Endothelial cell (in vitro differentiated cells): ENCODE measurements at regions not wholly inside any gene's neighbourhood (a gene's known extent, or its start where the extent isn't known, plus 50 kb on each side); places are given as distances from the start of the nearest gene placed in this dataset.
"Not testable (repeated sequence)": the region's sequence is repeated elsewhere in the genome, so short reads cannot be mapped to it uniquely, and the experiment has no call there.

ENCODE experiments used
- DNase-seq: peaks from one replicate; pipeline ENCODE4 v3.0.0; 2021; ENCODE audit warnings: low spot score
- H3K27ac Mint-ChIP-seq: one replicate; pipeline ENCODE4 v1.8.0; 2021; ENCODE audit warnings: mixed read lengths, inconsistent platforms; ENCODE audit not compliant: unreplicated experiment
- H3K27me3 Mint-ChIP-seq: one replicate; pipeline ENCODE4 v1.8.0; 2021; ENCODE audit warnings: mild to moderate bottlenecking, moderate library complexity, mixed read lengths, inconsistent platforms; ENCODE audit not compliant: unreplicated experiment
- H3K36me3 Mint-ChIP-seq: one replicate; pipeline ENCODE4 v1.8.0; 2021; ENCODE audit warnings: mild to moderate bottlenecking, low read depth, mixed read lengths, inconsistent platforms; ENCODE audit not compliant: unreplicated experiment
- H3K4me1 Mint-ChIP-seq: one replicate; pipeline ENCODE4 v1.8.0; 2021; ENCODE audit warnings: mild to moderate bottlenecking, mixed read lengths, inconsistent platforms; ENCODE audit not compliant: unreplicated experiment
- H3K4me3 Mint-ChIP-seq: one replicate; pipeline ENCODE4 v1.8.0; 2021; ENCODE audit warnings: mild to moderate bottlenecking, mixed read lengths, inconsistent platforms; ENCODE audit not compliant: unreplicated experiment
- H3K9me3 Mint-ChIP-seq: one replicate; pipeline ENCODE4 v1.8.0; 2021; ENCODE audit warnings: mixed read lengths, inconsistent platforms; ENCODE audit not compliant: unreplicated experiment
- TF ChIP-seq, protein P1 (sequence below): fragments of 200-600 bp; sonication (generic); IDR thresholded peaks from one replicate; pipeline ENCODE4 v1.5.0; 2021; ENCODE audit warnings: antibody characterized with exemption; ENCODE audit not compliant: unreplicated experiment

DNA sequence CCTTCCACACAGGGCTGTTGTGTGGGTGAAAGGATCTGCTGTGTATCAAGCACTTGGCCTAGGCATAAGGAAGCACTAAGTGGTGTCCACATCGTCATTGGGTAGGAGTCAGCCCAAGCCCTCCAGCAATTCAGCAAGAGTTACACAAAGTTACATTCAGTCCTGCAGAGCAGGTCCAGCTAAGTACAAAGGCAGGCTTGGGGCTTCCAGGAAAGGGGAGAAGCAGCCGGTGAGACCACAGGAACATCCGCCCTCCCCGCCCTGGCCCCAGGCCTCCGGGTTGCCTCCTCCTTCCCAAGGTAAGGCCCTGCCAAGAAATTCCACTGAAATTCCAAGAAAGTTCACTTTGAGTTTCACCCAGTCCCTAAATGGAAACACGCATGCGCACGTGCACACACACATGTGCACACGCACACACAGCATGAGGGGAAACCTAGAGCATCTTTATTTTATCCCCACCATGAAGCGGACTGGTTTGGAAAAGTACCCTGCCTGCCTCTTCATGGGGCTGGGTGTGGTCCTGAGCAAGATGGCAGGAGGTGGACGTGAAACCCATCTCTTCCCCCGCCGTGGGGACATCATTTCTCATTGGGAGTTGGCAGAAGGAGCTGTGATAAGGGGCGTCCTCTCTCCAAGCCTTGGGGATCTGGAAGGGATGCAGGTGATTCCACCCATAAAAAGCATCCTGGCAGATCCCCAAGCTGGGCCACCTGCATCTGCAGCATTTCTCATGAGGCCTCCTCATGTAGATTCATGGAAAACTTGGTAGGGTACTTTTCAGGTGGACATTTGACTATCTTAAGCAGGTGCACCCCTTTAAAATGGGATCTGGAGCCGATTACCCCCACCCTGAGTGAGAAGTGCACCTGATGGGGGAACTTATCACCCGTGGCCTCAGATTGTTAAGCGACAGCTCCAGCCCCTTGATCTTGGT is 69.1 kb upstream of the NANOS1 start:
- TF ChIP-seq, protein P1, sequence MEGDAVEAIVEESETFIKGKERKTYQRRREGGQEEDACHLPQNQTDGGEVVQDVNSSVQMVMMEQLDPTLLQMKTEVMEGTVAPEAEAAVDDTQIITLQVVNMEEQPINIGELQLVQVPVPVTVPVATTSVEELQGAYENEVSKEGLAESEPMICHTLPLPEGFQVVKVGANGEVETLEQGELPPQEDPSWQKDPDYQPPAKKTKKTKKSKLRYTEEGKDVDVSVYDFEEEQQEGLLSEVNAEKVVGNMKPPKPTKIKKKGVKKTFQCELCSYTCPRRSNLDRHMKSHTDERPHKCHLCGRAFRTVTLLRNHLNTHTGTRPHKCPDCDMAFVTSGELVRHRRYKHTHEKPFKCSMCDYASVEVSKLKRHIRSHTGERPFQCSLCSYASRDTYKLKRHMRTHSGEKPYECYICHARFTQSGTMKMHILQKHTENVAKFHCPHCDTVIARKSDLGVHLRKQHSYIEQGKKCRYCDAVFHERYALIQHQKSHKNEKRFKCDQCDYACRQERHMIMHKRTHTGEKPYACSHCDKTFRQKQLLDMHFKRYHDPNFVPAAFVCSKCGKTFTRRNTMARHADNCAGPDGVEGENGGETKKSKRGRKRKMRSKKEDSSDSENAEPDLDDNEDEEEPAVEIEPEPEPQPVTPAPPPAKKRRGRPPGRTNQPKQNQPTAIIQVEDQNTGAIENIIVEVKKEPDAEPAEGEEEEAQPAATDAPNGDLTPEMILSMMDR, result no peak
- H3K36me3 Mint-ChIP-seq, result peaks cover 4% of the 10 kb centered on the region
- H3K27me3 Mint-ChIP-seq, result peaks cover 3% of the 10 kb centered on the region
- H3K9me3 Mint-ChIP-seq, result no peaks in the 10 kb centered on the region
- no peak overlapping the region for H3K4me3 Mint-ChIP-seq
- no peak for DNase-seq
- no peaks in the 10 kb centered on the region for H3K4me1 Mint-ChIP-seq
- H3K27ac Mint-ChIP-seq, result no peak overlapping the region

DNA sequence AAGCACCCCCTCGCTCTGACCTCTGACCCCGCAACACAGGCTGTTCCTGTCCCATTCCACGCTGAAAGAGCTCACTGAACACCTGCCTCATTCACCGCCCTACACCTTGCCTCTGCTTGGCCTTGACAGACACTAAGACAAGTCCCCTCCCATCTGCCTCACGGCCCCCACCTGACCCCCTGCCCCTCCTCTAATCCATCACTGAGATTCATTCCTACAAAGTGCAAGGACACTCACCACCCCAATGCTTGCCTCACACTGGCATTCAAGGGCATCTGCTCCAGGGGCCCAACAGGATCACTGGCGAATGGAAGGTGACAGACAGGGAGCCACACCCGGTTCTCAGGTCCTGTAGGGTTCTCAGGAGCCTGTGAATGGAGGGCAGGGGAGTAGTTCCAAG is 68.1 kb upstream of the NANOS1 start:
- H3K4me3 Mint-ChIP-seq, result no peak overlapping the region
- no peak for DNase-seq
- H3K4me1 Mint-ChIP-seq, result no peaks in the 10 kb centered on the region
- no peak overlapping the region for H3K27ac Mint-ChIP-seq
- peaks cover 3% of the 10 kb centered on the region for H3K27me3 Mint-ChIP-seq
- no peaks in the 10 kb centered on the region for H3K9me3 Mint-ChIP-seq
- TF ChIP-seq, protein P1, result no peak
- peaks cover 4% of the 10 kb centered on the region for H3K36me3 Mint-ChIP-seq

DNA sequence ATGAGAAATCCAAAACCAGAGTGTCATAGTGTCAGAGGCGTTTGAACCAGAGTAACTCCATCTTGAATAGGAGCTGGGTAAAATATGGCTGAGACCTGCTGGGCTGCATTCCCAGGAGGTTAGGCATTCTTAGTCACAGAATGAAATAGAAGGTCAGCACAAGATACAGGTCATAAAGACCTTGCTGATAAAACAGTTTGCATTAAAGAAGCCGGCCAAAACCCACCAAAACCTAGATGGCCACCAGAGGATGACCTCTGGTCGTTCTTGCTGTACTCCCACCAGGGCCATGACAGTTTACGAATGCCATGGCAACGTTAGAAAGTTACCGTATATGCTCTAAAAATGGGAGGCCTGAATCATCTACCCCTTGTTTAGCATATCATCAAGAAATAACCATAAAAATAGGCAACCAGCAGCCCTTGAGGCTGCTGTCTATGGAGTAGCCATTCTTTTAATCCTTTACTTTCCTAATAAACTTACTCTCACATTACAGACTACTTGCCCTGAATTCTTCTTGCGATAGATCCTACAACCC is 67.1 kb upstream of the NANOS1 start:
- H3K9me3 Mint-ChIP-seq, H3K4me3 Mint-ChIP-seq, H3K36me3 Mint-ChIP-seq, DNase-seq, H3K27ac Mint-ChIP-seq, H3K4me1 Mint-ChIP-seq, H3K27me3 Mint-ChIP-seq: not testable (repeated sequence)

DNA sequence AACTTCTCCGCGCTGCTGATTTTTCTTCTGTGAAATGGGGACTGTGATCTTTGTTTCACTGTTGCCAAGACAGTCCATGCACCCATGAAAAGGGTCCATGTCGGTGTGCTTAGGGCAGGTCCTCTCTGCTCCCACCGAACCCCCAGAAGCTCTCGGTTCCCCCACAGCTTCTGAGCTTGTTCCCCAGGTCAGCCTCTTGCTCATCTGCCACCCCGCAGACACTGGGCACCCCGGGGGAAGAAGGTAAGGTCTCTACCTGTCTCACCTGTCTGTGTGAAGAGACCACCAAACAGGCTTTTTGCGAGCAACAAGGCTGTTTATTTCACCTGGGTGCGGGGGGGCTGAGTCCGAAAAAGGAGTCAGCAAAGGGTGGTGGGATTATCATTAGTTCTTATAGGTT is 66.2 kb upstream of the NANOS1 start:
- H3K4me1 Mint-ChIP-seq, result no peaks in the 10 kb centered on the region
- H3K9me3 Mint-ChIP-seq, result no peaks in the 10 kb centered on the region
- DNase-seq, result no peak
- peaks cover 3% of the 10 kb centered on the region for H3K27me3 Mint-ChIP-seq
- TF ChIP-seq, protein P1, result no peak
- H3K27ac Mint-ChIP-seq, result no peak overlapping the region
- H3K4me3 Mint-ChIP-seq, result no peak overlapping the region
- peaks cover 4% of the 10 kb centered on the region for H3K36me3 Mint-ChIP-seq

DNA sequence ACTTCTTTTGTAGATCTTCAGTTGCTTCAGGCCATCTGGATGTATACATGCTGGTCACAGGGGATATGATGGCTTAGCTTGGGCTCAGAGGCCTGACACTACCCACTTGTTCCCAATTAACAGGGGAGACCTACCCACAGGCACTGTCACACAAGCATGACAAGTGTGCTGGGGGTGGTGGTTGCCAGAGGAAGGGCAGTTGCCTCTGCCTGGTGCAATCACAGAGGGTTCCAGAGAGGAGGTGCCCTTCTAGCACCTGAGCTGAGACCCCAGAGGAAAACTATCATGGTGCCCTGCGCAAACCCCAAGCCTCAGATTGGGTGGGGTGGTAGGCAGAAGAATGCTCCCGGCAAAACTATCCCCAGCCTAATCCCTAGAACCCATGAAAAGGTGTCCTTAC is 65.6 kb upstream of the NANOS1 start:
- H3K4me1 Mint-ChIP-seq, result no peaks in the 10 kb centered on the region
- H3K4me3 Mint-ChIP-seq, result no peak overlapping the region
- peaks cover 3% of the 10 kb centered on the region for H3K27me3 Mint-ChIP-seq
- H3K36me3 Mint-ChIP-seq, result peaks cover 4% of the 10 kb centered on the region
- no peaks in the 10 kb centered on the region for H3K9me3 Mint-ChIP-seq
- H3K27ac Mint-ChIP-seq, result no peak overlapping the region
- DNase-seq, result no peak
- TF ChIP-seq, protein P1, result no peak

DNA sequence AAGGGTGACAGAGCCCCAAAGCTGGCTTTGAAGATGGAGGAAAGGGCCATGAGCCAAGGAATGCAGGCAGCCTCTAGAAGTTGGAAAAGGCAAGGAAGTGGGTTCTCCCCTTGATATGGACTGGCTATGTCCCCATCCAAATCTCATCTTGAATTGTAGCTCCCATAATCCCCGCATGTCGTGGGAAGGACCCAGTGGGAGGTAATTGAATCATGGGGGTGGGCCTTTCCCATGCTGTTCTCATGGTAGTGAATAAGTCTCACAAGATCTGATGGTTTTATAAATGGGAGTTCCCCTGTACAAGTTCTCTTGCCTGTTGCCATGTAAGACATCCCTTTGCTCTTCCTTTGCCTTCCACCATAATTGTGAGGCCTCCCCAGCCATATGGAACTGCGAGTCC is 65.0 kb upstream of the NANOS1 start:
- H3K4me3 Mint-ChIP-seq, H3K36me3 Mint-ChIP-seq, DNase-seq, H3K27ac Mint-ChIP-seq, H3K27me3 Mint-ChIP-seq, H3K9me3 Mint-ChIP-seq, H3K4me1 Mint-ChIP-seq: not testable (repeated sequence)
